HepG2 (cell line): ENCODE measurements at regions not wholly inside any gene's neighbourhood (a gene's known extent, or its start where the extent isn't known, plus 50 kb on each side); places are given as distances from the start of the nearest gene placed in this dataset.

Experiments
- ARID4A ChIP-seq: sonication (generic); formaldehyde crosslinking; IDR thresholded peaks from 2 replicates; pipeline ENCODE4 v1.5.0; 2020; ENCODE audit warnings: mild to moderate bottlenecking, missing genetic modification reagents, borderline replicate concordance
- ATF3 ChIP-seq: sonication (generic); formaldehyde crosslinking; IDR thresholded peaks from 2 replicates; pipeline ENCODE4 v1.4.0; 2020; ENCODE audit warnings: missing genetic modification reagents
- BRF2 ChIP-seq: sonication (generic); formaldehyde crosslinking; IDR thresholded peaks from 2 replicates; pipeline ENCODE4 v1.8.1; 2022; ENCODE audit warnings: mild to moderate bottlenecking, missing genetic modification reagents
- IKZF5 ChIP-seq: IDR thresholded peaks from 2 replicates; pipeline ENCODE4 v1.6.1; 2018; ENCODE audit warnings: missing genetic modification reagents, mild to moderate bottlenecking, missing compliant biosample characterization
- JUNB ChIP-seq: sonication (generic); formaldehyde crosslinking; IDR thresholded peaks from 2 replicates; pipeline ENCODE4 v1.8.0; 2022; ENCODE audit warnings: missing genetic modification reagents, mild to moderate bottlenecking, borderline replicate concordance
- NCOR1 ChIP-seq: fragments of 200-600 bp; sonication (generic); IDR thresholded peaks from 2 replicates; pipeline ENCODE4 v1.7.0; 2017; ENCODE audit warnings: antibody characterized with exemption, low read length, borderline replicate concordance
- NFRKB ChIP-seq: fragments of 450-650 bp; IDR thresholded peaks from 2 replicates; pipeline ENCODE4 v1.6.1; 2017
- POLR2A ChIP-seq, 2 experiments: IDR thresholded peaks; 2 replicates each; pipeline ENCODE4 v1.6.1; 2011; ENCODE audit warnings: low read depth in 2 of 2, low read length in 2 of 2, mild to moderate bottlenecking in 1 of 2, moderate library complexity in 1 of 2; ENCODE audit not compliant: insufficient read depth in 1 of 2
- POLR2AphosphoS5 ChIP-seq: IDR thresholded peaks from 2 replicates; pipeline ENCODE4 v1.6.1; 2012; ENCODE audit warnings: low read depth, low read length
- STAT6 ChIP-seq: sonication (generic); formaldehyde crosslinking; IDR thresholded peaks from 2 replicates; pipeline ENCODE4 v1.4.0; 2020; ENCODE audit warnings: missing genetic modification reagents, mild to moderate bottlenecking, borderline replicate concordance
- TAF1 ChIP-seq: sonication (generic); formaldehyde crosslinking; IDR thresholded peaks from 2 replicates; pipeline ENCODE4 v1.4.0; 2020; ENCODE audit warnings: missing genetic modification reagents
- TP53 ChIP-seq: sonication (generic); formaldehyde crosslinking; conservative IDR thresholded peaks from 2 replicates; pipeline ENCODE4 v1.4.0; 2020; ENCODE audit warnings: missing genetic modification reagents
- ZBTB43 ChIP-seq: sonication (generic); formaldehyde crosslinking; conservative IDR thresholded peaks from 2 replicates; pipeline ENCODE4 v1.4.0; 2020; ENCODE audit warnings: missing genetic modification reagents
- ZKSCAN5 ChIP-seq: sonication (generic); formaldehyde crosslinking; IDR thresholded peaks from 2 replicates; pipeline ENCODE4 v1.5.1; 2020; ENCODE audit warnings: mild to moderate bottlenecking, missing genetic modification reagents

GRCh38 chr2:187261705-187262104 is 186.3 kb downstream of the CALCRL start:
- no peak for TF ChIP-seq ZKSCAN5 (CRISPR knock-in tag)
- TF ChIP-seq NCOR1, result no peak
- no peak for TF ChIP-seq IKZF5 (CRISPR knock-in tag)
- TF ChIP-seq ARID4A (CRISPR knock-in tag), result no peak
- TF ChIP-seq JUNB (CRISPR knock-in tag), result no peak
- TF ChIP-seq ZBTB43 (CRISPR knock-in tag), result no peak
- TF ChIP-seq NFRKB, result no peak
- TF ChIP-seq STAT6, result no peak
- TF ChIP-seq BRF2, result no peak
- no peak for TF ChIP-seq POLR2AphosphoS5
- TF ChIP-seq TAF1 (CRISPR knock-in tag), result no peak
- no peak for TF ChIP-seq TP53 (CRISPR knock-in tag)
- TF ChIP-seq POLR2A (IDR thresholded peaks at IDR 0.05; ENCODE audit: insufficient read depth in 1 of 2, low read depth in 2 of 2, low read length in 2 of 2), result no peak
- TF ChIP-seq ATF3 (CRISPR knock-in tag), result no peak
